ENCODE measurements at regions not wholly inside any gene's neighbourhood (a gene's known extent, or its start where the extent isn't known, plus 50 kb on each side); places are given as distances from the start of the nearest gene placed in this dataset.

- H3K27me3 ChIP-seq = no peaks in the 10 kb centered on the region
- no peaks in the 10 kb centered on the region for H3K36me3 ChIP-seq
- H3K9me3 ChIP-seq = no peaks in the 10 kb centered on the region
- DNase-seq = no peak
- no peaks in the 10 kb centered on the region for H3K4me1 ChIP-seq
- 12 to 33% methylated on average over 4 of the region's 4 CpGs for WGBS, 2 donors
- ATAC-seq (ENCODE audit: low FRiP score in 2 of 2) = no peak
- no peak overlapping the region for H3K4me3 ChIP-seq
- no peak for TF ChIP-seq EP300 (IDR thresholded peaks at IDR 0.05)
- TF ChIP-seq POLR2A (IDR thresholded peaks at IDR 0.05) = no peak
- no peak for TF ChIP-seq POLR2AphosphoS5 (IDR thresholded peaks at IDR 0.05)
- TF ChIP-seq CTCF (IDR thresholded peaks at IDR 0.05) = no peak
- H3K27ac ChIP-seq = no peak overlapping the region
Observed at GRCh38 chr10:109474261-109474660, 449.1 kb downstream of the XPNPEP1 start.

GRCh38 chr10:109467551-109467950 lies 455.8 kb downstream of the XPNPEP1 start:
- Histone ChIP-seq H3K27ac (no peak overlapping the region), H3K9me3 (no peaks in the 10 kb centered on the region), H3K4me1 (no peaks in the 10 kb centered on the region), H3K27me3 (no peaks in the 10 kb centered on the region), H3K36me3 (no peaks in the 10 kb centered on the region), H3K4me3 (no peak overlapping the region)
- TF ChIP-seq CTCF (IDR thresholded peaks at IDR 0.05) (no peak), POLR2AphosphoS5 (IDR thresholded peaks at IDR 0.05) (no peak), EP300 (IDR thresholded peaks at IDR 0.05) (no peak), POLR2A (IDR thresholded peaks at IDR 0.05) (no peak)
- no peak for ATAC-seq (ENCODE audit: low FRiP score in 2 of 2)
- 68 to 73% methylated on average over 2 of the region's 2 CpGs for WGBS, 2 donors
- DNase-seq = no peak

GRCh38 chr10:109464949-109465348 lies 458.4 kb downstream of the XPNPEP1 start:
- 78 to 83% methylated on average over 3 of the region's 3 CpGs for WGBS, 2 donors
- no peaks in the 10 kb centered on the region for H3K27me3 ChIP-seq
- H3K4me1 ChIP-seq = no peaks in the 10 kb centered on the region
- no peak for ATAC-seq (ENCODE audit: low FRiP score in 2 of 2)
- H3K27ac ChIP-seq = no peak overlapping the region
- DNase-seq = no peak
- H3K36me3 ChIP-seq = no peaks in the 10 kb centered on the region
- H3K4me3 ChIP-seq = no peak overlapping the region
- TF ChIP-seq POLR2A (IDR thresholded peaks at IDR 0.05) = no peak
- no peak for TF ChIP-seq EP300 (IDR thresholded peaks at IDR 0.05)
- TF ChIP-seq CTCF (IDR thresholded peaks at IDR 0.05) = no peak
- no peak for TF ChIP-seq POLR2AphosphoS5 (IDR thresholded peaks at IDR 0.05)
- no peaks in the 10 kb centered on the region for H3K9me3 ChIP-seq

GRCh38 chr10:109457302-109457638 lies 466.0 kb downstream of the XPNPEP1 start:
- Histone ChIP-seq H3K27me3 (peaks cover 0 to 7% (median 3%) of the 10 kb centered on the region in 4 donors), H3K4me1 (no peaks in the 10 kb centered on the region), H3K27ac (no peak overlapping the region), H3K36me3 (no peaks in the 10 kb centered on the region), H3K4me3 (no peak overlapping the region), H3K9me3 (no peaks in the 10 kb centered on the region)
- ATAC-seq (ENCODE audit: low FRiP score in 2 of 2) = no peak
- WGBS, 2 donors = 11 to 23% methylated on average over 2 to 9 of the region's 9 CpGs
- no peak for DNase-seq
- no peak for TF ChIP-seq EP300 (IDR thresholded peaks at IDR 0.05)
- no peak for TF ChIP-seq POLR2A (IDR thresholded peaks at IDR 0.05)
- TF ChIP-seq POLR2AphosphoS5 (IDR thresholded peaks at IDR 0.05) = no peak
- no peak for TF ChIP-seq CTCF (IDR thresholded peaks at IDR 0.05)

GRCh38 chr10:109456566-109457301 lies 466.6 kb downstream of the XPNPEP1 start:
- Histone ChIP-seq H3K4me1 (no peaks in the 10 kb centered on the region), H3K9me3 (no peaks in the 10 kb centered on the region), H3K27ac (no peak overlapping the region), H3K4me3 (no peak overlapping the region), H3K27me3 (peaks cover 0 to 7% (median 3%) of the 10 kb centered on the region in 4 donors), H3K36me3 (no peaks in the 10 kb centered on the region)
- WGBS, 2 donors = 5 to 8% methylated on average over 3 to 20 of the region's 59 CpGs
- peak in 1 of 2 donors; percentile 74 for DNase-seq
- TF ChIP-seq EP300 (IDR thresholded peaks at IDR 0.05) (no peak), POLR2AphosphoS5 (IDR thresholded peaks at IDR 0.05) (no peak), POLR2A (IDR thresholded peaks at IDR 0.05) (no peak), CTCF (IDR thresholded peaks at IDR 0.05) (no peak)
- ATAC-seq (ENCODE audit: low FRiP score in 2 of 2) = peak in 1 of 2 donors; percentile 16

All from upper lobe of left lung (tissue), 6 donors.